Fibroblast of the aortic adventitia (primary cell): ENCODE measurements at regions not wholly inside any gene's neighbourhood (a gene's known extent, or its start where the extent isn't known, plus 50 kb on each side); places are given as distances from the start of the nearest gene placed in this dataset.

Source experiments
- DNase-seq: peaks from one replicate; pipeline ENCODE4 v3.0.0-alpha.2; 2010; ENCODE audit warnings: low read depth
- H3K4me3 ChIP-seq: 2 replicates; pipeline ENCODE4 v1.5.1; 2011; ENCODE audit warnings: low read depth, mild to moderate bottlenecking, control low read depth, low read length, moderate library complexity
- TF ChIP-seq, protein P1 (sequence below): IDR thresholded peaks from 2 replicates; pipeline ENCODE4 v1.5.1; 2011; ENCODE audit warnings: mild to moderate bottlenecking, low read length, control low read depth, inconsistent platforms; ENCODE audit not compliant: insufficient read depth

DNA sequence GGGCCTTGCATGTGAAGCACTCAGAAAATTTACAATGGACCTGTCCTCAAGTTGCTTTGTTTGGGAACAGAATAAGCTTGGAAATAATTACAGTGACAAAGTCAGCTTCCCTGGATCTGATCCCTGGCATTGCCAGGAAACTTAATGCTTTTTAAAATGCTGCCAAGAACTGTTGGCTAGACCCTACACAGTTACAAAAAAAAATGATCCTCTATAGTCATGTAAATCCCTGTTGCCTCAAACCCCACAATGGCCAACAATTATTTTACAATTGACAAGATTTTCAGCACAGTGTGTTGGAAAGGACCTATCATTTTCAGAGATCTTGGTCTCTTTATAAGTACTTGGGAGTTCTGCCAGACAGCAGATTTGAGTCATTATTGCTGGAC lies 470.4 kb upstream of the ACVR2A start:
- peak; percentile 86 for DNase-seq
- no peak overlapping the region for H3K4me3 ChIP-seq
- TF ChIP-seq, protein P1, sequence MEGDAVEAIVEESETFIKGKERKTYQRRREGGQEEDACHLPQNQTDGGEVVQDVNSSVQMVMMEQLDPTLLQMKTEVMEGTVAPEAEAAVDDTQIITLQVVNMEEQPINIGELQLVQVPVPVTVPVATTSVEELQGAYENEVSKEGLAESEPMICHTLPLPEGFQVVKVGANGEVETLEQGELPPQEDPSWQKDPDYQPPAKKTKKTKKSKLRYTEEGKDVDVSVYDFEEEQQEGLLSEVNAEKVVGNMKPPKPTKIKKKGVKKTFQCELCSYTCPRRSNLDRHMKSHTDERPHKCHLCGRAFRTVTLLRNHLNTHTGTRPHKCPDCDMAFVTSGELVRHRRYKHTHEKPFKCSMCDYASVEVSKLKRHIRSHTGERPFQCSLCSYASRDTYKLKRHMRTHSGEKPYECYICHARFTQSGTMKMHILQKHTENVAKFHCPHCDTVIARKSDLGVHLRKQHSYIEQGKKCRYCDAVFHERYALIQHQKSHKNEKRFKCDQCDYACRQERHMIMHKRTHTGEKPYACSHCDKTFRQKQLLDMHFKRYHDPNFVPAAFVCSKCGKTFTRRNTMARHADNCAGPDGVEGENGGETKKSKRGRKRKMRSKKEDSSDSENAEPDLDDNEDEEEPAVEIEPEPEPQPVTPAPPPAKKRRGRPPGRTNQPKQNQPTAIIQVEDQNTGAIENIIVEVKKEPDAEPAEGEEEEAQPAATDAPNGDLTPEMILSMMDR: no peak

- TF ChIP-seq, protein P1: no peak
- peak; percentile 52 for DNase-seq
- no peak overlapping the region for H3K4me3 ChIP-seq
These were observed 470.9 kb upstream of the ACVR2A start for GRCh38 chr2:147373800-147374422.

DNA sequence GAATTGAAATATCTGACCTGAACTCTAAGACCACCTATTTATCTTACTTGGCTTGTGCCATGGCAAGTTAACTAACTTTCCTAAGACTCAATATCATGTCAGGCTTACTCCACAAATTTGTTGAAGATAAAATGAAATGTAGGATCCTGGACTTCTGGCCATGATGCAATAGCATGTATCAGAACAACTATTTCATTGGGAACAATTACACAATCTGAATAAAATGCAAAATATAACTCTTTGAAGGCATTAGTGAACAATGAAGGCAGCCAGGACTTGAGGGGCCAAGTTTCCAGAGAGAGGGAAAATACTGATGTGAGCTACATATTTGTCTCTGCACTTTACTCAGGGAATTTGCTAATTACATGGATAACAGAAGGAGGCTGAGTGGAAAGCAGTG lies 476.5 kb upstream of the ACVR2A start:
- no peak overlapping the region for H3K4me3 ChIP-seq
- TF ChIP-seq, protein P1: no peak
- peak; percentile 52 for DNase-seq

DNA sequence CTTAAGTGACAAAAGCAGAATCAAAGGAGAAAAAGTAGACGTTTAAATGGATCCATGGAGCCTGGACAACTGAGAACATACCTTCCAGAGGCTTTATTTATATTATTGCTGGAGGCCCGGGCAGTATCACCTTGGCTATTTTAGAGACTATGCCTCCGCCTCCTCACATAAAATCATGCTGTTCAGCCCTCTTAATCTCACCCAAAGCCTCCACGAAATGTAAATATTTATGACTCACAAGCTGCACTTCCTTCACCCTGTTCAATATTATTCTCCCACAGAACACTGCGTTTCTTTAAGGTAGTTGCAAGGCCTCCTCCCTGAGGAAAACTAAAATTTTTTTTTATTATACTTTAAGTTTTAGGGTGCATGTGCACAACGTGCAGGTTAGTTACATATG lies 478.6 kb upstream of the ACVR2A start:
- DNase-seq: no peak
- TF ChIP-seq, protein P1: no peak
- no peak overlapping the region for H3K4me3 ChIP-seq

DNA sequence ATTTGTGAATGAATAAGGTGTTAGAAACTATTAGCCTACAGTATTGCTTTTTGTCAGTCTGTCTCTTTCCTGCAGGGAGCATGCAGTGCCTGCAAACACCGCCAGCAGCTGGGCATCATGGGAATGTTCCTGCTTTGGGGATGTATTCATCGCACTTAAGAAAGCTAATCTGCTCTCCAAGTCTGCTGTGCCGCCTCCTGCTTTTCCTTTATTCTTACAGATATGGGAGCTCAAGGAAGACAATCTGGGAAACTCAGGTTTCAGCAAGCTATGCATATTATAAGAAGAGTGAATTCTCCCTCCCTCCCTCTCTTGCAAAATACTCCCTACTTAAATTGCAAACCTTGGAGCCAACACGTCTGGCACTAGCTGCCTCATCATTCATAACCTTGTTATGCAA lies 479.2 kb upstream of the ACVR2A start:
- DNase-seq: peak; percentile 15
- TF ChIP-seq, protein P1: no peak

GRCh38 chr2:147364597-147364996 lies 480.2 kb upstream of the ACVR2A start:
- TF ChIP-seq, protein P1: no peak
- H3K4me3 ChIP-seq: no peak overlapping the region
- no peak for DNase-seq

More for the DNA sequence above, 479.2 kb upstream of the ACVR2A start:
- H3K4me3 ChIP-seq: no peak overlapping the region

GRCh38 chr2:147363181-147363580 lies 481.6 kb upstream of the ACVR2A start:
- DNase-seq: no peak
- H3K4me3 ChIP-seq: no peak overlapping the region
- TF ChIP-seq, protein P1: no peak
